Tibial nerve (tissue), 3 donors: ENCODE measurements at regions not wholly inside any gene's neighbourhood (a gene's known extent, or its start where the extent isn't known, plus 50 kb on each side); places are given as distances from the start of the nearest gene placed in this dataset.

ENCODE experiments used
- POLR2A ChIP-seq, 2 donors: fragments of 450-650 bp; IDR thresholded peaks; one replicate each; pipeline ENCODE4 v1.6.1; 2017; ENCODE audit warnings: antibody characterized with exemption in 2 of 2, mild to moderate bottlenecking in 2 of 2, moderate library complexity in 2 of 2
- TF ChIP-seq, protein P1 (sequence below), 5 experiments: fragments of 200-600 bp in 3 of 5; fragments of 450-650 bp in 2 of 5; sonication (generic) in 3 of 5; IDR thresholded peaks; one replicate each; pipeline ENCODE4 v1.5.1; 2016 to 2019; ENCODE audit warnings: antibody characterized with exemption in 5 of 5, mild to moderate bottlenecking in 3 of 5, moderate library complexity in 2 of 5

DNA sequence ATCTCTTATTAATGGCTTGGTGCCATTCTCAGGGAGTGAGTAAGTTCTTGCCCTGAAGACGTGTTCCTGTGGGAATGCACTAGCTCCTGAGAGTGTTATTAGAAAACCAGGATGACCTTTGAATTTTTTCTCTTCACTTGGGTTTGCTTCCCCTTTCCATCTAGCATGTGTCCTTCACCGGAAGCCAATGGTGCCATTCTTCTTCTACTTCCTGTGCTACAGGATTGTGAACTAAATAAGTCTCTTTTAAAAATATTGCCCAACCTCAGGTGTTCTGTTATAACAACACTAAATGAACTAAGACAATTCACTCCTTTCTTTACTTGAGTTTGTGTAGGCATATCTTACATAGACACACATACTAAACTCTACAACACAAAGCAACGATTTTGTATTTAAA is 447.0 kb downstream of the SOX11 start:
- TF ChIP-seq POLR2A (IDR thresholded peaks at IDR 0.05), result no peak
- TF ChIP-seq, protein P1, sequence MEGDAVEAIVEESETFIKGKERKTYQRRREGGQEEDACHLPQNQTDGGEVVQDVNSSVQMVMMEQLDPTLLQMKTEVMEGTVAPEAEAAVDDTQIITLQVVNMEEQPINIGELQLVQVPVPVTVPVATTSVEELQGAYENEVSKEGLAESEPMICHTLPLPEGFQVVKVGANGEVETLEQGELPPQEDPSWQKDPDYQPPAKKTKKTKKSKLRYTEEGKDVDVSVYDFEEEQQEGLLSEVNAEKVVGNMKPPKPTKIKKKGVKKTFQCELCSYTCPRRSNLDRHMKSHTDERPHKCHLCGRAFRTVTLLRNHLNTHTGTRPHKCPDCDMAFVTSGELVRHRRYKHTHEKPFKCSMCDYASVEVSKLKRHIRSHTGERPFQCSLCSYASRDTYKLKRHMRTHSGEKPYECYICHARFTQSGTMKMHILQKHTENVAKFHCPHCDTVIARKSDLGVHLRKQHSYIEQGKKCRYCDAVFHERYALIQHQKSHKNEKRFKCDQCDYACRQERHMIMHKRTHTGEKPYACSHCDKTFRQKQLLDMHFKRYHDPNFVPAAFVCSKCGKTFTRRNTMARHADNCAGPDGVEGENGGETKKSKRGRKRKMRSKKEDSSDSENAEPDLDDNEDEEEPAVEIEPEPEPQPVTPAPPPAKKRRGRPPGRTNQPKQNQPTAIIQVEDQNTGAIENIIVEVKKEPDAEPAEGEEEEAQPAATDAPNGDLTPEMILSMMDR (IDR thresholded peaks at IDR 0.05), result no peak
